ENCODE measurements at regions not wholly inside any gene's neighbourhood (a gene's known extent, or its start where the extent isn't known, plus 50 kb on each side); places are given as distances from the start of the nearest gene placed in this dataset.

DNA sequence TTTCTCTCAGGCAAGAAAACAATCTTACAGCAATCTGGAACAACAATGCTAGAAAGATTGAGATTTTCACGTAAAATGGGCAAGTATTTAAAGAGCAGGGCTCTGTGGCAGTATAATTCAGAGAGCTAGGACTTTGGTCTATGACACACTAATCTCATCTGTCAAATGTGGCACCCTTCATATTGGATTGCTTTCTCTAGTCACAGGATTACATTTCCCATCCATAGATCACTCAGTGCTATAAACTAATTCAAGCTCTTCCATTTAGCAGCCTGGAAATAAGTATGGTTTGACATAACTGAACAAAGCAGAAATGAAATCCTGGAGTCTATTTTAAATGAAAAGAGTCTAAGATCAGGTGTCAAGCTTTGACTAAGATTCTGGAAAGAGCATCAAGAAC, 263.1 kb upstream of the TMPRSS15 start:
- no peak overlapping the region for H3K27ac ChIP-seq (ENCODE audit: extremely low read depth, low read depth, low read length)
- POLR2A ChIA-PET: no interaction called here
- in situ Hi-C loops (cut with MboI): no loop called here
- no peak for TF ChIP-seq TSC22D4 (tag; IDR thresholded peaks at IDR 0.05)
- TF ChIP-seq, protein P1, sequence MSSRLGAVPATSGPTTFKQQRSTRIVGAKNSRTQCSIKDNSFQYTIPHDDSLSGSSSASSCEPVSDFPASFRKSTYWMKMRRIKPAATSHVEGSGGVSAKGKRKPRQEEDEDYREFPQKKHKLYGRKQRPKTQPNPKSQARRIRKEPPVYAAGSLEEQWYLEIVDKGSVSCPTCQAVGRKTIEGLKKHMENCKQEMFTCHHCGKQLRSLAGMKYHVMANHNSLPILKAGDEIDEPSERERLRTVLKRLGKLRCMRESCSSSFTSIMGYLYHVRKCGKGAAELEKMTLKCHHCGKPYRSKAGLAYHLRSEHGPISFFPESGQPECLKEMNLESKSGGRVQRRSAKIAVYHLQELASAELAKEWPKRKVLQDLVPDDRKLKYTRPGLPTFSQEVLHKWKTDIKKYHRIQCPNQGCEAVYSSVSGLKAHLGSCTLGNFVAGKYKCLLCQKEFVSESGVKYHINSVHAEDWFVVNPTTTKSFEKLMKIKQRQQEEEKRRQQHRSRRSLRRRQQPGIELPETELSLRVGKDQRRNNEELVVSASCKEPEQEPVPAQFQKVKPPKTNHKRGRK (tag; IDR thresholded peaks at IDR 0.05): no peak
- TF ChIP-seq SMARCA4 (IDR thresholded peaks at IDR 0.05): no peak
- TF ChIP-seq, protein P2, sequence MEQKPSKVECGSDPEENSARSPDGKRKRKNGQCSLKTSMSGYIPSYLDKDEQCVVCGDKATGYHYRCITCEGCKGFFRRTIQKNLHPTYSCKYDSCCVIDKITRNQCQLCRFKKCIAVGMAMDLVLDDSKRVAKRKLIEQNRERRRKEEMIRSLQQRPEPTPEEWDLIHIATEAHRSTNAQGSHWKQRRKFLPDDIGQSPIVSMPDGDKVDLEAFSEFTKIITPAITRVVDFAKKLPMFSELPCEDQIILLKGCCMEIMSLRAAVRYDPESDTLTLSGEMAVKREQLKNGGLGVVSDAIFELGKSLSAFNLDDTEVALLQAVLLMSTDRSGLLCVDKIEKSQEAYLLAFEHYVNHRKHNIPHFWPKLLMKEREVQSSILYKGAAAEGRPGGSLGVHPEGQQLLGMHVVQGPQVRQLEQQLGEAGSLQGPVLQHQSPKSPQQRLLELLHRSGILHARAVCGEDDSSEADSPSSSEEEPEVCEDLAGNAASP (IDR thresholded peaks at IDR 0.05): no peak
- no peak for TF ChIP-seq HEY1 (CRISPR knock-in tag; IDR thresholded peaks at IDR 0.05; ENCODE audit: borderline replicate concordance)
- TF ChIP-seq HNRNPK (IDR thresholded peaks at IDR 0.05; ENCODE audit: low read depth, low read length, poor library complexity, severe bottlenecking): no peak
- no peak for TF ChIP-seq RBM14 (IDR thresholded peaks at IDR 0.05; ENCODE audit: borderline replicate concordance, insufficient read depth, low read depth, low read length)
- TF ChIP-seq, protein P3, sequence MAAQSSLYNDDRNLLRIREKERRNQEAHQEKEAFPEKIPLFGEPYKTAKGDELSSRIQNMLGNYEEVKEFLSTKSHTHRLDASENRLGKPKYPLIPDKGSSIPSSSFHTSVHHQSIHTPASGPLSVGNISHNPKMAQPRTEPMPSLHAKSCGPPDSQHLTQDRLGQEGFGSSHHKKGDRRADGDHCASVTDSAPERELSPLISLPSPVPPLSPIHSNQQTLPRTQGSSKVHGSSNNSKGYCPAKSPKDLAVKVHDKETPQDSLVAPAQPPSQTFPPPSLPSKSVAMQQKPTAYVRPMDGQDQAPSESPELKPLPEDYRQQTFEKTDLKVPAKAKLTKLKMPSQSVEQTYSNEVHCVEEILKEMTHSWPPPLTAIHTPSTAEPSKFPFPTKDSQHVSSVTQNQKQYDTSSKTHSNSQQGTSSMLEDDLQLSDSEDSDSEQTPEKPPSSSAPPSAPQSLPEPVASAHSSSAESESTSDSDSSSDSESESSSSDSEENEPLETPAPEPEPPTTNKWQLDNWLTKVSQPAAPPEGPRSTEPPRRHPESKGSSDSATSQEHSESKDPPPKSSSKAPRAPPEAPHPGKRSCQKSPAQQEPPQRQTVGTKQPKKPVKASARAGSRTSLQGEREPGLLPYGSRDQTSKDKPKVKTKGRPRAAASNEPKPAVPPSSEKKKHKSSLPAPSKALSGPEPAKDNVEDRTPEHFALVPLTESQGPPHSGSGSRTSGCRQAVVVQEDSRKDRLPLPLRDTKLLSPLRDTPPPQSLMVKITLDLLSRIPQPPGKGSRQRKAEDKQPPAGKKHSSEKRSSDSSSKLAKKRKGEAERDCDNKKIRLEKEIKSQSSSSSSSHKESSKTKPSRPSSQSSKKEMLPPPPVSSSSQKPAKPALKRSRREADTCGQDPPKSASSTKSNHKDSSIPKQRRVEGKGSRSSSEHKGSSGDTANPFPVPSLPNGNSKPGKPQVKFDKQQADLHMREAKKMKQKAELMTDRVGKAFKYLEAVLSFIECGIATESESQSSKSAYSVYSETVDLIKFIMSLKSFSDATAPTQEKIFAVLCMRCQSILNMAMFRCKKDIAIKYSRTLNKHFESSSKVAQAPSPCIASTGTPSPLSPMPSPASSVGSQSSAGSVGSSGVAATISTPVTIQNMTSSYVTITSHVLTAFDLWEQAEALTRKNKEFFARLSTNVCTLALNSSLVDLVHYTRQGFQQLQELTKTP (IDR thresholded peaks at IDR 0.05; ENCODE audit: low read depth in 1 of 2, partially characterized antibody in 2 of 2): no peak
- TF ChIP-seq, protein P4, sequence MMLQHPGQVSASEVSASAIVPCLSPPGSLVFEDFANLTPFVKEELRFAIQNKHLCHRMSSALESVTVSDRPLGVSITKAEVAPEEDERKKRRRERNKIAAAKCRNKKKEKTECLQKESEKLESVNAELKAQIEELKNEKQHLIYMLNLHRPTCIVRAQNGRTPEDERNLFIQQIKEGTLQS (IDR thresholded peaks at IDR 0.05): no peak
- TF ChIP-seq, protein P4 (CRISPR knock-in tag; conservative IDR thresholded peaks at IDR 0.05): no peak
- TF ChIP-seq, protein P5, sequence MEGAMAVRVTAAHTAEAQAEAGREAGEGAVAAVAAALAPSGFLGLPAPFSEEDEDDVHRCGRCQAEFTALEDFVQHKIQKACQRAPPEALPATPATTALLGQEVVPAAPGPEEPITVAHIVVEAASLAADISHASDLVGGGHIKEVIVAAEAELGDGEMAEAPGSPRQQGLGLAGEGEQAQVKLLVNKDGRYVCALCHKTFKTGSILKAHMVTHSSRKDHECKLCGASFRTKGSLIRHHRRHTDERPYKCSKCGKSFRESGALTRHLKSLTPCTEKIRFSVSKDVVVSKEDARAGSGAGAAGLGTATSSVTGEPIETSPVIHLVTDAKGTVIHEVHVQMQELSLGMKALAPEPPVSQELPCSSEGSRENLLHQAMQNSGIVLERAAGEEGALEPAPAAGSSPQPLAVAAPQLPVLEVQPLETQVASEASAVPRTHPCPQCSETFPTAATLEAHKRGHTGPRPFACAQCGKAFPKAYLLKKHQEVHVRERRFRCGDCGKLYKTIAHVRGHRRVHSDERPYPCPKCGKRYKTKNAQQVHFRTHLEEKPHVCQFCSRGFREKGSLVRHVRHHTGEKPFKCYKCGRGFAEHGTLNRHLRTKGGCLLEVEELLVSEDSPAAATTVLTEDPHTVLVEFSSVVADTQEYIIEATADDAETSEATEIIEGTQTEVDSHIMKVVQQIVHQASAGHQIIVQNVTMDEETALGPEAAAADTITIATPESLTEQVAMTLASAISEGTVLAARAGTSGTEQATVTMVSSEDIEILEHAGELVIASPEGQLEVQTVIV (CRISPR knock-in tag; IDR thresholded peaks at IDR 0.05; ENCODE audit: borderline replicate concordance): no peak
- no peak for TF ChIP-seq HDAC3 (IDR thresholded peaks at IDR 0.05; ENCODE audit: borderline replicate concordance, partially characterized antibody)

More for the DNA sequence above, 263.1 kb upstream of the TMPRSS15 start:
- H3K9me1 ChIP-seq (ENCODE audit: control insufficient read depth, insufficient read depth, low read length): no peaks in the 10 kb centered on the region
- H3K27me3 ChIP-seq (ENCODE audit: control insufficient read depth in 2 of 2, insufficient read depth in 2 of 2, low read length in 2 of 2): no peaks in the 10 kb centered on the region
- WGBS (ENCODE audit: insufficient coverage, low coverage, missing lambda C conversion rate): 36% methylated on average over 1 of the region's 1 CpG
- FAIRE-seq (no peak), ATAC-seq (no peak), DNase-seq (ENCODE audit: extremely low read depth in 1 of 4, low spot score in 3 of 4) (no peak)
- no peak overlapping the region for H2AFZ ChIP-seq (ENCODE audit: low read depth, low read length)
- peaks cover 3% of the 10 kb centered on the region; the same call in 1 of the 3 replicates for H3K79me2 ChIP-seq (ENCODE audit: control insufficient read depth, insufficient read depth, low read length)
- no peak overlapping the region for H3K4me3 ChIP-seq
- H3K9me3 ChIP-seq (replicated peaks; ENCODE audit: control insufficient read depth, insufficient read depth, low read depth, low read length): no peaks in the 10 kb centered on the region
- H3K36me3 ChIP-seq (ENCODE audit: control insufficient read depth, insufficient read depth, low read length): no peaks in the 10 kb centered on the region
- intact Hi-C loops (cut with micrococcal nuclease): no loop called here
- no peak overlapping the region for H3K9ac ChIP-seq (ENCODE audit: insufficient read depth in 1 of 2, low read depth in 2 of 2, low read length in 2 of 2)
- H4K20me1 ChIP-seq (replicated peaks; ENCODE audit: control insufficient read depth, insufficient read depth, low read length): no peaks in the 10 kb centered on the region
- no TSS peak for BruUV-seq (replicated peaks)
- H3K4me1 ChIP-seq (replicated peaks in 1 of 2; ENCODE audit: control insufficient read depth in 2 of 2, insufficient read depth in 2 of 2, low read length in 2 of 2): no peaks in the 10 kb centered on the region
- no peak overlapping the region for H3K4me2 ChIP-seq (ENCODE audit: insufficient read depth, low read length)
- CTCF ChIA-PET (ENCODE audit: low intra/inter-chr PET ratio): no interaction called here

Data from K562 (cell line).